Adipocyte (in vitro differentiated cells): ENCODE measurements at regions not wholly inside any gene's neighbourhood (a gene's known extent, or its start where the extent isn't known, plus 50 kb on each side); places are given as distances from the start of the nearest gene placed in this dataset.
"Not testable (repeated sequence)": the region's sequence is repeated elsewhere in the genome, so short reads cannot be mapped to it uniquely, and the experiment has no call there.

Experiments
- DNase-seq: peaks from one replicate; pipeline ENCODE4 v3.0.0-alpha.2; 2015; ENCODE audit warnings: low read depth
- H3K27me3 ChIP-seq: replicated peaks from 2 replicates; pipeline ENCODE4 v1.7.0; 2013; ENCODE audit warnings: mild to moderate bottlenecking, low read length, moderate library complexity; ENCODE audit not compliant: control insufficient read depth, insufficient read depth
- H3K36me3 ChIP-seq: 2 replicates; pipeline ENCODE4 v1.7.0; 2013; ENCODE audit warnings: low read length, mild to moderate bottlenecking, moderate library complexity; ENCODE audit not compliant: control insufficient read depth, insufficient read depth, severe bottlenecking
- H3K4me1 ChIP-seq: 2 replicates; pipeline ENCODE4 v1.7.0; 2013; ENCODE audit warnings: mild to moderate bottlenecking, low read length, moderate library complexity; ENCODE audit not compliant: control insufficient read depth, insufficient read depth
- H3K4me3 ChIP-seq: 2 replicates; pipeline ENCODE4 v1.7.0; 2013; ENCODE audit warnings: mild to moderate bottlenecking, low read length, moderate library complexity
- H3K9ac ChIP-seq: 2 replicates; pipeline ENCODE4 v1.7.0; 2013; ENCODE audit warnings: mild to moderate bottlenecking, low read length, moderate library complexity
- H3K9me3 ChIP-seq: 2 replicates; pipeline ENCODE4 v1.7.0; 2013; ENCODE audit warnings: mild to moderate bottlenecking, low read length, moderate library complexity; ENCODE audit not compliant: control insufficient read depth

DNA sequence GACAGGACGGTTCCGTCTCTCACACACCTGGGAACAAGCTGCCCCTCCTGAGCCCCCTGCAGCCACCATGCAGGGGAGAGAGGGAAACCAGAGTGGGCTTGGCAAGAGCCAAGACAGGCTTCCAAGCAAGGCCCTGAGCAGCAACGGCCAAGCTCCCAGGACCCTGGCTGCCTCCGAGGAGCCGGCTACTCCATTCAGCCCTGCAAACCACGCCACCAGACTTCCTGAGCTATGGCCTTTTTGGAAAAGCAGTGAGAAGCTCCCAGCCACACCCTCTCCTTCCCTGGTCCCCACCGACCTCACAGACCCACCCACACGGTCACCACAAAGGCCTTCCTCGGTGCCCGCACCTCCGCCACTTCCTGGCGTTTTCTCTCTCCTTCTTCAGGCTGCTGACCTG, 479.0 kb downstream of the BRD1 start:
- no peaks in the 10 kb centered on the region for H3K36me3 ChIP-seq
- no peak for DNase-seq
- H3K9me3 ChIP-seq, result no peaks in the 10 kb centered on the region
- no peak overlapping the region for H3K4me3 ChIP-seq
- no peaks in the 10 kb centered on the region for H3K4me1 ChIP-seq
- peaks cover 3% of the 10 kb centered on the region for H3K27me3 ChIP-seq
- no peak overlapping the region for H3K9ac ChIP-seq

DNA sequence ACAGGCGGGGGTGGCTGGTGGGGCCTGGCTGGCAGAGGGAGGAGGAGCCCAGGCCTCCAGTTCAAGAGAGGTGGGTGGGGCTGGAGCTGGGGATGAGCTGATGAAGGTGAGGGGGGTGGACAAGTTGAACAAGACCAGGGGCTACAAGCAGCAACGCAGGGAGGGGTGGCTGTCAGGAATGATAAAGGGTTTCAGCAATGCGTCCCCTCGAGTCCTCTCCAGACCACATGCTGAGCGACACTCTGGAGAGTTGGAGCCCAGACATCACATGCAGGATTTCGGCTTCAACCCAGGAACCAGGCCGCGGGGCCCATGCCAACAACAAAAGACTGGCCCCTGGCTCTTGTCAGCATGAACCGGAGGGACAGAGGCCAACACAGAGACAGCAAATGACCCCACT, 480.3 kb downstream of the BRD1 start:
- Histone ChIP-seq H3K36me3 (no peaks in the 10 kb centered on the region), H3K4me3 (no peak overlapping the region), H3K4me1 (no peaks in the 10 kb centered on the region), H3K9ac (no peak overlapping the region), H3K27me3 (peaks cover 3% of the 10 kb centered on the region), H3K9me3 (no peaks in the 10 kb centered on the region)
- no peak for DNase-seq

DNA sequence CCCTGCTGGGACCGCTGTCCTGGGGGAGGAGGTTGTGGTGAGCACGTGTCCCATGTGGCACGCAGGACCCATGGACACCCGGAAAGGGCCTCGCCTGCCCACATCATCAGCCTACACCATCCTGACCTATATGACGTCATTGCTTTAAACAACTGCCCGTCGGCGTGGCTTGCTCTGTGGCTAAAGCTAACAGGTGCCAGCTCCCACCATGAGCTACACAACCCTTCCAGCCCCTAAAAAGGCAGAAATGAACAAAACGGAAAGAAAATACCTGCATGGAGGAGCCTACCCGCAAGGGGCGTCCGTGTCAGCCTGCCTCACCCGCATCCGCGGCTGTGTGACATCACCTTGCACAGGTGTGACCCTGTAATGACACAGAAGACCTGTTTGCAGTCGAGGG, 481.8 kb downstream of the BRD1 start:
- Histone ChIP-seq H3K9me3 (peaks cover 3% of the 10 kb centered on the region), H3K27me3 (no peaks in the 10 kb centered on the region), H3K4me1 (no peaks in the 10 kb centered on the region), H3K36me3 (no peaks in the 10 kb centered on the region), H3K4me3 (no peak overlapping the region), H3K9ac (no peak overlapping the region)
- DNase-seq, result no peak

DNA sequence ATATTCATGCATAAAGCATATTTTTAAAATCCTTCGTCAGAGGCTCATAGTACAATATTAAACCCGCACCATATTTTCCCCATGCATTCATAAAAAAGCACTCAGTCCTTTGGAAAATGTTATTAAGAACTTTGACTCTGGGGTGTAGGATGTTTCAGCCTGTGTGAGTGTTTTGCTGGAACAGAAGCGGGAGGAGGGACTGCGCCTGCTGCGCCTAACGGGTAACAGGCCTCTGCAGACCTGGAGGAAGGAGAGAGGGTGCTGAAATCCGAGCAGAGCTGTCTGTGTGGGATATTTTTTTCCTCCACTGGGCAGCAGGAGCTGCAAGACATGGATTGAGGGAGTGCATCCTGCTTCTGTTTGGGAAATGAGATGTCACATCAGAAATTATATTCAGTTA, 483.0 kb downstream of the BRD1 start:
- DNase-seq, result no peak
- H3K9me3 ChIP-seq, result peaks cover 3% of the 10 kb centered on the region
- no peaks in the 10 kb centered on the region for H3K36me3 ChIP-seq
- H3K9ac ChIP-seq, result no peak overlapping the region
- H3K4me3 ChIP-seq, result no peak overlapping the region
- no peaks in the 10 kb centered on the region for H3K27me3 ChIP-seq
- H3K4me1 ChIP-seq, result no peaks in the 10 kb centered on the region

DNA sequence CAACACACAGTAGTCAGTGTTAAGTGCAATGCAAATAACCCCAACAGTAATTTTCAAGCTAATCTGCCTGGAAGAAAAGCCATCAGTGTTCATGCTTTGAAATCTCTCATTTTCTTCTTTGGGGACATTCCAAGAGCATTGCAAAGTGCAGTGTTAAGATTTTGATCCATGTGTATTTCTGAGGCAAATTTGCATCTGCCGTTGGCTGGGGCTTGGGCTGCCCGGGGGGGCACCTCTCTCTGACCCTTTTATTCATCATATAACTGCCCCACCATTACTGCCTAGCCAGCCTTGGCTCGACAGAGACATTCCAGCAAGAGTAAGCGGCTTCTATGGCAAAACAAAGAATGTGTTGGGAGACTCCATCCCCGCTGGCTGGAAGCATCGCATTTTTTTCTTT, 483.5 kb downstream of the BRD1 start:
- H3K4me1 ChIP-seq, result no peaks in the 10 kb centered on the region
- peaks cover 3% of the 10 kb centered on the region for H3K9me3 ChIP-seq
- no peaks in the 10 kb centered on the region for H3K36me3 ChIP-seq
- H3K9ac ChIP-seq, result no peak overlapping the region
- H3K27me3 ChIP-seq, result no peaks in the 10 kb centered on the region
- H3K4me3 ChIP-seq, result no peak overlapping the region
- DNase-seq, result no peak

DNA sequence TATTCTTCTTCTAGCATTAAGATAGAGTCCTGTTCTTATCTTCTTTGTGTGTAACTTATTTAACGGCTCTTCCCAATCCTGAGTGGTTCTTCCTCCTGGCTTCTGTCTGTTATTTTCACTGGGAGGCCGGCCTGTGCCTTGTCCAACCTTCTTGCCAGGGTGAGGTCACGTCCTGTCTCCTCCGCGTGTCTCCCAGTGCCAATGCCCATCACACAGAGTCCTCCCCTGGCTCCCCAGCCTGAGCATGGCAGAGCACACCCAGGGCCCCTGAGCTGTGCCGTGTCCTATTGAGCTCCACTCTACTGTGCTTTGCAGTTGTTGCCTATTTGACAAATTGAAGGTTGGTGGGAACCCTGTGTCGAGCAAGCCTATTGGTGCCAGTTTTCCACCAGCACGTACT, 487.3 kb downstream of the BRD1 start:
- Histone ChIP-seq H3K27me3 (no peaks in the 10 kb centered on the region), H3K4me3 (no peak overlapping the region), H3K36me3 (no peaks in the 10 kb centered on the region), H3K9me3 (peaks cover 3% of the 10 kb centered on the region), H3K9ac (no peak overlapping the region), H3K4me1 (no peaks in the 10 kb centered on the region)
- no peak for DNase-seq

DNA sequence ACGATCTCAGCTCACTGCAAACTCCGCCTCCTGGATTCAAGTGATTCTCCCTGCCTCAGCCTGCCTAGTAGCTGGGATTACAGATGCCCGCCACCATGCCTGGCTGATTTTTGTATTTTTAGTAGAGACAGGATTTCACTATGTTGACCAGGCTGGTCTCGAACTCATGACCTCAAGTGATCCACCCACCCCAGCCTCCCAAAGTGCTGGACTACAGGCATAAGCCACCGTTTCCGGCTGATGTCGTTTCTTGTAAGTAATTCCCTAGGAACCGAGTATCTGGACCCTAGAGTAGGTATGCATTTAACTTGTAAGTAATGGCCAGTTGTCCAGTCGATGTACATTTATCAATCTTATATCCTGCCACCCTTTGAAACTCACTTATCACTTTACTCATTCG, 491.2 kb downstream of the BRD1 start:
- H3K9me3 ChIP-seq, H3K9ac ChIP-seq, DNase-seq, H3K36me3 ChIP-seq, H3K4me3 ChIP-seq, H3K27me3 ChIP-seq, H3K4me1 ChIP-seq: not testable (repeated sequence)

DNA sequence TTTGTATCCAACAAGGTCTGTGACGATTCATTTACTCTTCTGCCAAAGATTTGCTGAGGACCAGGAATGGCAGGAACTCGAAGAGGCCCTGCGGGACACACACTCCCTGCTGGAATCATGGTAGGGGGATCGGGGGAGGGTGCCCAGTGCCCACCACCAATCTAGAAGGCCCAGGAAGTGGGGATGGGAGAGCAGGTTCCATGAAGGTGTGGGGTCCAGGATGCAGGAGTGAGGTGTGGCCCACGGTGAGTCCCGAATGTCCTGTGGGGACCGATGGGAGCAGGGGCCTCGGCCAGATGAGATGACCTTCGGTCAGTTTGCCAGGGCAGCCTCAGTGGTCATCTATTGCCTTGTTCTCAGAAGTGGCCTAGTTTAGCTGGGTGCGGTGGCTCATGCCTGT, 492.7 kb downstream of the BRD1 start:
- DNase-seq, result no peak
- H3K9me3 ChIP-seq, result no peaks in the 10 kb centered on the region
- peaks cover 3% of the 10 kb centered on the region for H3K27me3 ChIP-seq
- H3K9ac ChIP-seq, result no peak overlapping the region
- no peaks in the 10 kb centered on the region for H3K4me1 ChIP-seq
- H3K4me3 ChIP-seq, result no peak overlapping the region
- no peaks in the 10 kb centered on the region for H3K36me3 ChIP-seq

DNA sequence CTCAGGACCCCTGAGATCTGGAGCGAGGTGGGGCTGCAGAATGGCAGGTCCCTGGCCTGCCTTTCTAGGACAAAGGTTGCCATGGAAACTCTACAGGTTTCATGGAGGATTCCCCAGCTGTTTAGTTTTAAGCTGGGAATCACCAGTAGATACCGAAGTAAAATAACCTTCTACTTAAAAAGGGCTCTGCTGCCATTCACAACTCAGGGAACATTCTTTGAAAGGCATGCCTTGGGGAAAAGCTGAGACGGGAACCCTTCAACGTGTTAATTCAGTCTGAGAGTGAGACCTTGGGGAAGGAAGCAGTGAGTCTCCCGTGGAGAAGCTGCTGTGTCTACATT, 493.3 kb downstream of the BRD1 start:
- H3K9me3 ChIP-seq, result no peaks in the 10 kb centered on the region
- peaks cover 3% of the 10 kb centered on the region for H3K27me3 ChIP-seq
- no peak for DNase-seq
- H3K9ac ChIP-seq, result no peak overlapping the region
- no peak overlapping the region for H3K4me3 ChIP-seq
- H3K36me3 ChIP-seq, result no peaks in the 10 kb centered on the region
- no peaks in the 10 kb centered on the region for H3K4me1 ChIP-seq

DNA sequence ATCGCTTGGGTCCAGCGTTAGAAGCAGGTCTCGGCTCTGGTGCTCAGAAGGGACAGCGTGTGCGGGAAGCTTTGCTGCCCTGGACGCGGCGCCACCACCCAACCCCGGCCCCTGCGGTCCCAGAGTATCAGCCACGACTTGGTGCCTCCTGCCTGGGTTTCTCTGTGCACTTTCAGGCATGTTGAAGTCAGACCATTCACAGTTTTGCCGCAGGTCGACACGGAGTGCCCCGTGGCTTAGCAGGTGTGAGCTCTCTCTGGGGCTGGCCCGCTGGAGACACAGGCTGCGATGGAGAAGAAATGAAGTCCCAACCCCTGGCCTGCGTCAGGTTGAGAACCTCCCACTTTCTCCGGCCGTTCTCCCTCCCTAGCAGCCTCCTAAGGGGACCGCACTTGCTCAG, 494.5 kb downstream of the BRD1 start:
- H3K9ac ChIP-seq, result no peak overlapping the region
- no peak overlapping the region for H3K4me3 ChIP-seq
- no peak for DNase-seq
- peaks cover 3% of the 10 kb centered on the region for H3K27me3 ChIP-seq
- no peaks in the 10 kb centered on the region for H3K4me1 ChIP-seq
- H3K9me3 ChIP-seq, result no peaks in the 10 kb centered on the region
- no peaks in the 10 kb centered on the region for H3K36me3 ChIP-seq

DNA sequence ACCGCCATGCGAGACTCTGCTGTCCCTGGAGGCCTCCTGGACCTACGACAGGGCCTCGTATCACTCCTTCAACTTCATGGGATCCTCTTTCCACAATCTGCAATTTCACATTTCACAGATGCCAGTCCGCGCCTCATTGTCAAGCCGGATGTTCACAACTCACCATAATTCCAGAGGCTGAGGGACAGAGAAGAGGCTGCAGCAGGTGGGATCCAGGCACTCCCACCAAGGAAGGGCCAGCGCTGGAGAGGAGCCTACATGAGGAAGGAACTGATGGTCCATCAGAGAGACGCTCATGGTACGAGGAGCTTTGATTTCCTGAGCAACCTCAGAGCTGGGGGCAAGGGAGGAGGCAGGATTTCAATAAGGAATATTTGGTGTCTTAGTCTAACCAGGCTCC, 495.0 kb downstream of the BRD1 start:
- Histone ChIP-seq H3K36me3 (no peaks in the 10 kb centered on the region), H3K27me3 (peaks cover 3% of the 10 kb centered on the region), H3K9me3 (no peaks in the 10 kb centered on the region), H3K4me3 (no peak overlapping the region), H3K9ac (no peak overlapping the region), H3K4me1 (no peaks in the 10 kb centered on the region)
- no peak for DNase-seq

DNA sequence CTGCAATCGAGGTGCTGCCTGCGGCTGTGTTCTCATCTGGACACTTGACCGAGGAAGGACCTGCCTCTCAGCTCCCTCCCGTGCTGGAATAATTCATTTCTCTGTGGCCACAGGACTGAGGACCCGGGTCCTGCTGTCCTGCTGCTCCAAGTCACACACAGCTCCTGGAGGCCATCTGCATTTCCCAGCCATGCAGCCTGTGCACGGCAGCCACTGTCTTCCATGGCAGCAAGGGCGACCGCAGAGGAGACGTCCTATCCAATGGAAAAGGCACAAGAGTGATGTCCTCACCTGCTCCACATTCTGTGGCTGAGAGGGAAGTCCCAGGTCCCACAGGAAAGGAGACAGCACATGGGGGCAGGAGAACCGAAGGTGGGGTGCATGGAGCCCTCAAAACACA, 495.8 kb downstream of the BRD1 start:
- peaks cover 3% of the 10 kb centered on the region for H3K27me3 ChIP-seq
- H3K9me3 ChIP-seq, result peaks cover 7% of the 10 kb centered on the region
- no peaks in the 10 kb centered on the region for H3K36me3 ChIP-seq
- H3K9ac ChIP-seq, result no peak overlapping the region
- no peaks in the 10 kb centered on the region for H3K4me1 ChIP-seq
- H3K4me3 ChIP-seq, result no peak overlapping the region
- DNase-seq, result no peak
